OCI-LY1 (cell line): ENCODE measurements at regions not wholly inside any gene's neighbourhood (a gene's known extent, or its start where the extent isn't known, plus 50 kb on each side); places are given as distances from the start of the nearest gene placed in this dataset.

Source experiments
- H2AFZ ChIP-seq: fragments of 200-600 bp; sonication (generic), shearing (Covaris generic); 2 replicates; pipeline ENCODE4 v1.6.0; 2014; ENCODE audit warnings: antibody characterized with exemption, mild to moderate bottlenecking, low read length
- H3F3A ChIP-seq: fragments of 200-600 bp; sonication (generic), shearing (Covaris generic); 2 replicates; pipeline ENCODE4 v1.6.0; 2014; ENCODE audit warnings: mild to moderate bottlenecking, antibody characterized with exemption, low read length, moderate library complexity; ENCODE audit not compliant: insufficient read depth
- H3K27ac ChIP-seq: fragments of 200-600 bp; sonication (generic); 2 replicates; pipeline ENCODE4 v1.5.1; 2014; ENCODE audit warnings: low read length, mixed run types, mild to moderate bottlenecking, low read depth; ENCODE audit not compliant: poor library complexity, severe bottlenecking
- H3K27me3 ChIP-seq: fragments of 200-600 bp; sonication (generic); 2 replicates; pipeline ENCODE4 v1.6.0; 2014; ENCODE audit warnings: antibody characterized with exemption, mild to moderate bottlenecking, low read length, moderate library complexity; ENCODE audit not compliant: insufficient read depth
- H3K36me3 ChIP-seq: fragments of 200-600 bp; sonication (generic); 2 replicates; pipeline ENCODE4 v1.6.1; 2014; ENCODE audit warnings: mild to moderate bottlenecking, antibody characterized with exemption, low read length, moderate library complexity, mixed read lengths; ENCODE audit not compliant: insufficient read depth
- H3K4me1 ChIP-seq: fragments of 200-600 bp; sonication (generic); 2 replicates; pipeline ENCODE4 v1.5.1; 2014; ENCODE audit warnings: mild to moderate bottlenecking, low read length, moderate library complexity; ENCODE audit not compliant: insufficient read depth, severe bottlenecking
- H3K4me2 ChIP-seq: fragments of 200-600 bp; sonication (generic), shearing (Covaris generic); 2 replicates; pipeline ENCODE4 v1.6.1; 2014; ENCODE audit warnings: low read length
- H3K4me3 ChIP-seq: fragments of 200-600 bp; sonication (generic); 2 replicates; pipeline ENCODE4 v1.5.1; 2014; ENCODE audit warnings: low read length, low read depth, mild to moderate bottlenecking, mixed read lengths; ENCODE audit not compliant: poor library complexity, severe bottlenecking
- H3K79me2 ChIP-seq: fragments of 200-600 bp; shearing (Covaris generic); 2 replicates; pipeline ENCODE4 v1.6.1; 2016; ENCODE audit warnings: mixed run types, low read length, mixed read lengths; ENCODE audit not compliant: insufficient read depth
- H3K9ac ChIP-seq: fragments of 200-600 bp; sonication (generic), shearing (Covaris generic); 2 replicates; pipeline ENCODE4 v1.6.1; 2014; ENCODE audit warnings: mild to moderate bottlenecking, low read length, mixed read lengths
- H3K9me2 ChIP-seq: fragments of 200-600 bp; sonication (generic), shearing (Covaris generic); 2 replicates; pipeline ENCODE4 v1.6.1; 2014; ENCODE audit warnings: low read depth, mild to moderate bottlenecking, low read length, mixed read lengths
- H3K9me3 ChIP-seq: fragments of 200-600 bp; shearing (Covaris generic); 2 replicates; pipeline ENCODE4 v1.6.1; 2014; ENCODE audit warnings: low read length, mixed read lengths
- H4K20me1 ChIP-seq: fragments of 200-600 bp; sonication (generic), shearing (Covaris generic); 2 replicates; pipeline ENCODE4 v1.6.0; 2016; ENCODE audit warnings: mild to moderate bottlenecking, low read length; ENCODE audit not compliant: insufficient read depth
- CTCF ChIP-seq: fragments of 200-600 bp; sonication (generic), shearing (Covaris generic); IDR thresholded peaks from 2 replicates; pipeline ENCODE4 v1.5.1; 2017; ENCODE audit warnings: mild to moderate bottlenecking, antibody characterized with exemption, low read length, moderate library complexity, mixed read lengths
- EZH2 ChIP-seq: fragments of 200-600 bp; sonication (generic), shearing (Covaris generic); IDR thresholded peaks from 2 replicates; pipeline ENCODE4 v1.8.0; 2017; ENCODE audit warnings: borderline replicate concordance, mixed run types, mild to moderate bottlenecking, antibody characterized with exemption, low read length, moderate library complexity, mixed read lengths

DNA sequence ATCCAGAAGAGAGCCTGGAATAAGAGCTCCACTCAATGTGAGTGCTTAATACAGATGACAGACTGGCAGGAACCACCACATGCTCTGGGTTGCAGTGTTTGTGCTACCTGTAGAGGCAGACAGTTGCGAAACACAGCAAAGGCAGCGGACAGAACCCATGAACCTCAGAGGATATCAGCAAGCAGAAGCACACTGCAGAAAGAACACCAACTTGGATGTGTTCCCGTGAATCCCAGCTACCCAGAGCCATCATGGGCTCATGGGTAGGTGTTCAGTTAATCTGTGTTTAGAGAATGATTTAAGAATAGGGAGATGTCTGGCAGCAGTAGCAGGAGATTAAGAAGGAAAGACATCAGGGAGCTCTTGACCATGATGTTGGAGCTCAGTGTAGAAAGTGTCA, 133.3 kb upstream of the FOXQ1 start:
- H3K4me3 ChIP-seq, result no peak overlapping the region
- H3K4me1 ChIP-seq, result no peaks in the 10 kb centered on the region
- no peak overlapping the region for H3K4me2 ChIP-seq
- H2AFZ ChIP-seq, result no peak overlapping the region
- no peak for TF ChIP-seq CTCF
- TF ChIP-seq EZH2, result no peak
- H3F3A ChIP-seq, result no peaks in the 10 kb centered on the region
- H3K79me2 ChIP-seq, result no peaks in the 10 kb centered on the region
- no peaks in the 10 kb centered on the region for H3K9me3 ChIP-seq
- H4K20me1 ChIP-seq, result no peaks in the 10 kb centered on the region
- H3K27ac ChIP-seq, result no peak overlapping the region
- no peaks in the 10 kb centered on the region for H3K9me2 ChIP-seq
- H3K27me3 ChIP-seq, result no peaks in the 10 kb centered on the region
- H3K36me3 ChIP-seq, result no peaks in the 10 kb centered on the region
- H3K9ac ChIP-seq, result no peak overlapping the region

- H2AFZ ChIP-seq, result no peak overlapping the region
- H3K9ac ChIP-seq, result no peak overlapping the region
- H3F3A ChIP-seq, result no peaks in the 10 kb centered on the region
- no peak overlapping the region for H3K27ac ChIP-seq
- H3K4me2 ChIP-seq, result no peak overlapping the region
- no peaks in the 10 kb centered on the region for H3K4me1 ChIP-seq
- no peaks in the 10 kb centered on the region for H3K36me3 ChIP-seq
- no peaks in the 10 kb centered on the region for H4K20me1 ChIP-seq
- no peaks in the 10 kb centered on the region for H3K9me2 ChIP-seq
- H3K4me3 ChIP-seq, result no peak overlapping the region
- H3K27me3 ChIP-seq, result no peaks in the 10 kb centered on the region
- no peak for TF ChIP-seq CTCF
- no peak for TF ChIP-seq EZH2
- no peaks in the 10 kb centered on the region for H3K9me3 ChIP-seq
- H3K79me2 ChIP-seq, result no peaks in the 10 kb centered on the region
These were observed 135.3 kb upstream of the FOXQ1 start for GRCh38 chr6:1176567-1176966.

- no peaks in the 10 kb centered on the region for H4K20me1 ChIP-seq
- no peaks in the 10 kb centered on the region for H3K27me3 ChIP-seq
- H3K9ac ChIP-seq, result no peak overlapping the region
- no peaks in the 10 kb centered on the region for H3K9me2 ChIP-seq
- H3K4me1 ChIP-seq, result no peaks in the 10 kb centered on the region
- H3K36me3 ChIP-seq, result no peaks in the 10 kb centered on the region
- H3K4me2 ChIP-seq, result no peak overlapping the region
- H3F3A ChIP-seq, result no peaks in the 10 kb centered on the region
- H3K27ac ChIP-seq, result no peak overlapping the region
- TF ChIP-seq CTCF (no peak), EZH2 (no peak)
- no peak overlapping the region for H3K4me3 ChIP-seq
- H3K9me3 ChIP-seq, result no peaks in the 10 kb centered on the region
- H2AFZ ChIP-seq, result no peak overlapping the region
- H3K79me2 ChIP-seq, result no peaks in the 10 kb centered on the region
These were observed 136.0 kb upstream of the FOXQ1 start for GRCh38 chr6:1175877-1176276.
